ENCODE measurements at regions not wholly inside any gene's neighbourhood (a gene's known extent, or its start where the extent isn't known, plus 50 kb on each side); places are given as distances from the start of the nearest gene placed in this dataset.

DNA sequence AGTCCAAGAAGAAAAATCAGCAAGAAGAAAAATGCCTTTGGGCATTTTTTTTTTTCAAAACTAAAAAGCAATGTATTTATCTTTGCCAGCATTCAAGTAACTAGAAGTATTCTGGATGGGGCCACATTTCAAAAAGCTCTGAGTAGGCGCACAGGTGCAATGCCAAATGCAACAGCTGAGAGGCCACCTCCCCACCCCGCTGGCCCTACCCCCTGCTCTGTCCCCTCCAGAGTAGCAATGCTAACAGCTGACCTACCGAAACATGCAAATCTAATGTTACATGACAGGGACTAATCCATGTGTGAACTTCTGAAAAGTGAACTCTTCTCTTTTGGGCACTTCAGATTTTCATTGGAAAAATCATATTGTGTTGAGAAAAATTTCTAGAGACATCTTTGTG is 153.7 kb upstream of the SLC38A2 start:
- in situ Hi-C loops (cut with MboI; ENCODE audit: low pct_unique_long_range_greater_than_20kb, low sequenced_read_pairs, unreplicated experiment): no loop called here
- no peak for TF ChIP-seq CTCF (IDR thresholded peaks at IDR 0.05; ENCODE audit: extremely low read depth, insufficient read depth, missing control alignments)
- no peak for DNase-seq (ENCODE audit: low spot score)

DNA sequence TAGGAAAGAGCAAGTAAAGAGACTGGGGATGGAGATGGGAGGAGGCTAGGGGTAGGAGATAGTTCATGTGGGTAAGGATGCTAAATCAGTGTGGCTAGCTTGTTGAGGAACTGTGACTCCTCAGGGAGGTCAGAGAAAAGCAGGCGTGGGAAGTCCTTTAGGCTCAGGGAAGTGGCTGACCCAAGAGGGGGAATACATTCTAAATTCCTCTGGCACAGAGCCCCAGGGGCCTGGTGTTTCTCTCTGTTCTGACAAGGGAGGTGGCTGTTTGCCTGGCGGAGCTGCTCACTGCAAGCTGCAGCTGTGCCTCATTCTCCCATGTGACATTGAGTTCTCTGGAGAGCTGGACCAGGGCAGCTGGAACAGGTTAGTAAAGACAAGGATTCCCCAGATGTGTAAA is 152.2 kb upstream of the SLC38A2 start:
- no peak for DNase-seq (ENCODE audit: low spot score)
- in situ Hi-C loops (cut with MboI; ENCODE audit: low pct_unique_long_range_greater_than_20kb, low sequenced_read_pairs, unreplicated experiment): no loop called here
- no peak for TF ChIP-seq CTCF (IDR thresholded peaks at IDR 0.05; ENCODE audit: extremely low read depth, insufficient read depth, missing control alignments)

DNA sequence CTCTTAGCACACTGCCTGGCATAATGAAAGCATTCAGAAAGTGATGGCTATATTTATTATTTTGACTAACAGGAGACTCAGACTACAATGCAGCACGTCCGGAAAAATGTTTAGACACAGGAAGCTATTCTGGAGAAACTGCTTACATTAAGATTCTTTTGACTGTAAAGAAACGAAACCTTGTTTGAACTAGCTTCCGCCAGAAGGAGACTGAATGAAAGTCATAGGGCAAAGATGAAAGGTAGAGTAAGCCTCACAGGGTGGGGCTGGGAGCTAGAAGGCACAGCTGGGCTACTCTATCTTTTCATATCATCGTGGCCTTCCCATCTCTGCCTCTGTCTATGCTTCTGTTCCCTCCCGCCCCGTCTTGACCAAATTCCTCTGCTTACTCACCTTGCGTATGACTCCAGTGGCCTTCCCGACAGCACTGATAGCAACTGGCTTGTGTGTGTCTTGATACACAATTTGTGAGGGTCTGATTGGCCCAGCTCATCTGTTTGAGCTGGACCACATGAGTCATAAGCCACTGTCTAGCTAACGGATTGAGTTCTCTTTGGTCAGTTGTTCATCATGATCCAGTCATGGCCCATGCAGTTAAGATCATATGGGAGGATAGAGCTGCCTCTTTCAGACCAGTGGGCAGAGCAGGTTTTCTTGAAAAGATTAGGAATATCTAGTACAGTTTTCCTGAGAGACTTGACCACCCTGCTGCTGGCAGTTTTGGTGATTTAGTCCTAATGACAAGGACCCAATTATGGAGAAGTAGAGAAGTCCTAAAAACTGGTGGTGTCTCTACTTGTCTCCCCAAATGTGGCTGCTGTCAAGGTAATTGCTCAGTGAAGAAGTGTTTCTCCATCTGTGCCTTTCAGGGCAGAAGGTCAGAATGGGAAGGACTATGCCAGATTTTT is 151.5 kb upstream of the SLC38A2 start:
- no peak for TF ChIP-seq CTCF (IDR thresholded peaks at IDR 0.05; ENCODE audit: extremely low read depth, insufficient read depth, missing control alignments)
- DNase-seq (ENCODE audit: low spot score): no peak
- in situ Hi-C loops (cut with MboI; ENCODE audit: low pct_unique_long_range_greater_than_20kb, low sequenced_read_pairs, unreplicated experiment): no loop called here

DNA sequence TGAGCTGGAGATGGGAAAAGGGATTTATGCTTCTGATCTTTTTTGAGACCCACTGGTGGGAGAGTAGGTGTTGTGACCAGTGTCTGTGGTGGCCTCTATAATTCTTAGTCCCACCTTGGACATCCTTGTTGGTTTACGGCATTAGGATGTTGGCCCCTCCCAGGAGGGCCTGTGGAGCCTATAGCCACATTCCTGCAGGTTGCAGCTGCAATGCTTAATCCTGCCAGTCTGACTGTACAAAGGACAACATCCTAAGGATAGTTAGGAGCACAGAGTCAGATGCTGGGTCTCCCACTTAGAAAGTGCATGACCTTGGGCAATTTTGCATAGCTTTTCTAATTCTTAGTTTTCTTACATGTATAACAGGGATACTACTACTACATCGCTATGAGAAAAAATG is 150.9 kb upstream of the SLC38A2 start:
- in situ Hi-C loops (cut with MboI; ENCODE audit: low pct_unique_long_range_greater_than_20kb, low sequenced_read_pairs, unreplicated experiment): no loop called here
- no peak for DNase-seq (ENCODE audit: low spot score)
- no peak for TF ChIP-seq CTCF (IDR thresholded peaks at IDR 0.05; ENCODE audit: extremely low read depth, insufficient read depth, missing control alignments)

DNA sequence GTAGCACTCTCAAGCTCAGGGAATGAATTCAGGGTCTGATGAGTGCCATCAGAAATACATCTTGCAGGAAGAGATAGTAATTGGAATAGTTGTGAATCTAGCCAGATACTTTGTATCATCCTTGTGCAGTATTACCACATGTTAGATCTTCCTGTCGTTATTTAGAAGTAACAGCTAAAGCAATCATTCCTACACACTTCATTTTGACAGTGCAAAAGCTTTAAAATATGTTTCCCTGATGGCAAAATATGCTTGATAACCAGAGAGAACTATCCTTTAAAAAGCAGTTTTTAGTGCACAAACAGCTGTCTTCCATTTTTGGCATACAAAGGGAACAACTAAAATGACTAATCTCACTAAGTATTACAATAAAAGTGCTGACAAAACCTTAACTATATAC is 149.5 kb upstream of the SLC38A2 start:
- in situ Hi-C loops (cut with MboI; ENCODE audit: low pct_unique_long_range_greater_than_20kb, low sequenced_read_pairs, unreplicated experiment): no loop called here
- no peak for DNase-seq (ENCODE audit: low spot score)
- TF ChIP-seq CTCF (IDR thresholded peaks at IDR 0.05; ENCODE audit: extremely low read depth, insufficient read depth, missing control alignments): no peak

- no peak for DNase-seq (ENCODE audit: low spot score)
- in situ Hi-C loops (cut with MboI; ENCODE audit: low pct_unique_long_range_greater_than_20kb, low sequenced_read_pairs, unreplicated experiment): no loop called here
- no peak for TF ChIP-seq CTCF (IDR thresholded peaks at IDR 0.05; ENCODE audit: extremely low read depth, insufficient read depth, missing control alignments)
Observed at GRCh38 chr12:46521145-46521544, 148.6 kb upstream of the SLC38A2 start.

All from GM13977 (cell line).